Fibroblast of the conjunctiva (primary cell): ENCODE measurements at regions not wholly inside any gene's neighbourhood (a gene's known extent, or its start where the extent isn't known, plus 50 kb on each side); places are given as distances from the start of the nearest gene placed in this dataset.

ENCODE experiments used
- DNase-seq: peaks from one replicate; pipeline ENCODE4 v3.0.0-alpha.2; 2010; ENCODE audit warnings: low read depth

- DNase-seq: no peak
Measured at GRCh38 chr18:47595831-47596501, 334.5 kb downstream of the SMAD2 start.

DNA sequence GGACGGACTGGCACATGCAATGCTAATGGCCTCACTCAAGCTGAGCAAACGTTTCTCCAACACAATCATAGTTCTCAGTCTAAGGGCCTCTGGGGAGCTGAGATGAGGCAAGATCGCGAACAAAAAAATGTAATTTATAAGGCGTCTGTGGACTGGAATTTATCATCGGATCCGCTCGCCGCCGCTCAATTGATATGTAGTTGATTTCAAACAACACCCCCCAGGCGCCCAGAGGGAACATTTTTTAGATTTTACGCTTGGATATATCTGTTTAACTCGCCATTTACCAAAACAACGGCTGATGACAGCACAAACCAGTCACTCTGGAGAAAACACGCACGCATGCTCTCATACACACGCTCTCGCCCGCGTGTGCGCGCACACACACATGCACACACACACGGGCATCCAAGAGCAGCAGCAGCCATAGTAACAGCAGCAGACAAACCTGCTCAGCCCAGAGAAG lies 335.8 kb downstream of the SMAD2 start:
- DNase-seq: no peak

DNA sequence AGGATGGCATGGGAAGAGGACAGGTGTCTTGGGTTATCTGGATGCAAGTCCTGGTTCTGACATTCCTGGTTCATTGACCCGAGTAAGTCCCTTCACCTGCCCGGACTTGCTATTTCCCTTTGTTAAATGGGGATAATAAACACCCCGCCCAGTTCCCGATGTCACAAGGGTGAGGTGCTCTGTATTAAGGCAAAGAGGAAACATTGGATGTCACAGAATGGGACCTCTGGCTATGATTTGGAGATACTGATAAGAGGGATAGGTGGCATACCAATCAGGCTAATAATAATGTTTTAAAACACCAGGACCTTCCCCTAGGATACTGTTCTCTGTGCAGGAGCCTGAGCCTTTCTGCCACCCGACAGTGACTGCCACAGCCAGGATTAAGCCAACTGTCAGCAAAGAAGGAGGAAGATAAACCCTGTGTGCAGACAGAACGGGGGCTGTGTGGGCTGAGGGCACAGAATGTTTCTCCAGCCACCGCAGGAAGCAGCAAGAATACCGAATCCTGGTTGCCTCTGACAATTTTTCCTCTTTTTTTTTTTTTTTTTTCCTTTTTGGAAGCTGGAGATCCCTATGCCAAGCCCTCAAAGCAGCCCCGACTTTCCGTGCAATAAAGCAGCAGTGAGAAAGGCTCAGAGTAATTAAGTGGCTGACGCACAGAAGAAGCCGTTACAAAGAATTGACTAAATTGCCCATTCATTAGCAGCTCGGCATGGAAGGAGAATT lies 336.6 kb downstream of the SMAD2 start:
- DNase-seq: no peak

- no peak for DNase-seq
Measured at GRCh38 chr18:47591429-47591828, 339.0 kb downstream of the SMAD2 start.

- no peak for DNase-seq
Measured at GRCh38 chr18:47587587-47587986, 336.1 kb upstream of the SKOR2 start.

GRCh38 chr18:47586418-47587070 lies 335.1 kb upstream of the SKOR2 start:
- no peak for DNase-seq

DNA sequence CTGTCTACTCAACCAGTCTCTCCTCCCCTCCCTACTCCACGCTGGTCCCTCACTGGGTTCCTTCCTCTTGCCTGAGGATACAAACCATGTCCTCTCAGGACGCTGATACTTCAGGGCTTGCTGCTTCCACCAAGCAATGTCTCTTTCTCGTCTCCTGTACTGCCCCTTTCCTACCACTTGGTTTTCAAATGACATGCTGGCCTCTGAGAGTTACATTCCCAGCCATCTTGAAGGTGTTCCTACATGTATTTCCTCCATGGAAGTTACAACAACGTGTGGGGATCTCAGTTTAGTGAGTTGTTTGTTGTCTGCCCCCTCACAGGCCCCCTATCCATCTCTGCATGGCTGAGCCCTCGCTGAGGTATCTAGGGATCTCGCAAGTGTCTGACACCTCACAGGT lies 334.5 kb upstream of the SKOR2 start:
- DNase-seq: no peak

DNA sequence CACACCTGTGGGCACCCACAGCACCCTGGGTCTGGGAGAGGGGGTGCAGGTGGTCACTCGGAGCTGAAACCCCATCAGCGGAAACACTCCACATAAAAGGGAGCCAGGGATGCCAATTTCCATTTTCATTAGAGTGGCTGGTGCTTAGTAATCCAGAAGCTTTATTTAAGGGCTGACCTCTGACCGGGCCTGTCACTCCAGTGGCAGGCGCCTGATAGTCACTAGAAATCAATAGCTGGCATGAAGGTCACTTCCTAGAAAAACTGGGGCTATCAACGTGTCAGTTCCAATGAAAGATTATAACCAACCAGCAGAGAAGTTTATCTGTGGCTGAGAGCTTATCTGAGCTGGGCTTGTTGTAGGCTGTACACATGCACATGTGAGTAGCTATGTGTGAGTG lies 333.7 kb upstream of the SKOR2 start:
- no peak for DNase-seq

DNA sequence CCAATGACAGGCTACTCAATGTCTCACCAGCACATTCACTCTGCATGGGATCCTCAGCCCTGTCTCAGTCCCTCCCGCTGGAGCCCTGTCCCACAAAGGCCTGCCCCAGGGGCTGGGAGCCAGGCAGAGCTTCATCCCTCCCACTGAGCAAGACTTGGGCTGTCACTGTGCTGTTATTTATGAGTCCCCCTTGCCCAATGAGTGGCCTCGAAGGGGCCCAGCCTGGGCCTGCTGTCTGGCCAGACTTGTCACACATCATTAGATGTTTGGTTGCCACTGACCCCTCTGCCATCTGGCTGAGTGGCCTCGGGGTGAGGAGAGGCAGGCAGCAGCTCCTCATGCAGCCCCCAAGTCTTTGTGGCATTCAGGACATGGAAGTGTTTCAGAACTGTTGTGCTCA lies 330.6 kb upstream of the SKOR2 start:
- no peak for DNase-seq

DNA sequence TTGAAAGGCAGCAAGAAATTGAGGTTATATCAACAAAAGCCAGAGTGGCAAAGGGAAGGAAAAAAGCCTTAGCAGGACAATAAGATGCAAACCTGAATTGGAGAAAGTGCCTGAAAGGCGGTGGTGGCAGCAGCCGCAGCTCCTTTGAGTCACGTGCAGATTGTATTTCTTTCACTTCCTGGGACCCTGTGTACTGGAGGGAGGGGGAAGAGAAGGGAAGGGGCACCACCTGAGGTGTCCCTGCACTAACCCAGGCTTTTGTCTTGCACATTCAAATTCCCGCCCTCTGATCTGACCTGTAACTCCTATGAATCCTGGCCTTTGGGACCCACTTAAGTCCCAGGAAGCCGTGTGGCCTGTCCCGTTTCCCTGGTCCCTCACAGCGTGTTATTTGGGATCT lies 326.1 kb upstream of the SKOR2 start:
- DNase-seq: no peak

GRCh38 chr18:47574966-47575365 lies 323.5 kb upstream of the SKOR2 start:
- DNase-seq: no peak

DNA sequence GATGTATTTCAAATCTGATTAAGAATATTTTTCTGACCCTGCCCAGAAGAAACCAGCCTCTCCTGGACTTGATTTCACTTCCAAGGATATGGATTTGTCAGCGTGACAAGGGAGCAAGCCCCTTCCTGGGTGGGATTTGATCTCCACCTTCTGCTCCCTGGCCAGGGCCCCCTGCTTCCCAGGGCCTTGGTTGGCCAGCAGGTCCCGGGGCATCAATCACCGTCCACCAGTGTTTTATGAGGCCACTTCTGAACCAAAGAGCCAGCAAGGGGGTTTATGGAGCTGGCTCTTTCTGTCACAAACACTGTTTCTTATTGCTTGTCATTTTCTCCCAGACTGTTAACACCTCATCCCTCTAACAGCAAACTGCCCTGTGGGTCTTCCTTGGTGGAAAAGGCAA lies 320.5 kb upstream of the SKOR2 start:
- no peak for DNase-seq

DNA sequence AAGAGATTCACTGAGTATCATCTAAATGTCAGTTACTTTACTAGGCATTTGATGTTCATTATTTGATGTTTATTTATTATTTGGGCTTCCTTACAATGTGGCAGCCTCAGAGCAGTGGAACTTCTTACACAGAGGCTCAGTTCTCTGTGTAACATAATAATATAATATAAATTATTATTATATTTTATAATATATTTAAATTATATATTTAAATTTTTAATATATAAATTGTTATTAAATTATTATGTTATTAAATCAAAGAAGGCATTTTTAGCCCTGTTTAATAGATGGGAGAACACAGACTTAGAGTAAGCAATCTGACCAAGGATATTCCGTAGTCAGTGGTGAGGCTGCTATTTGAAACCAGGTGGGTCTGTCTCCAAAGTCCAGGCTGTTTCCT lies 315.3 kb upstream of the SKOR2 start:
- no peak for DNase-seq

- DNase-seq: no peak
Measured at GRCh38 chr18:47560723-47561715, 309.6 kb upstream of the SKOR2 start.

- no peak for DNase-seq
Measured at GRCh38 chr18:47558110-47558750, 306.8 kb upstream of the SKOR2 start.

GRCh38 chr18:47557160-47557559 lies 305.7 kb upstream of the SKOR2 start:
- DNase-seq: no peak

GRCh38 chr18:47552783-47553182 lies 301.3 kb upstream of the SKOR2 start:
- no peak for DNase-seq

DNA sequence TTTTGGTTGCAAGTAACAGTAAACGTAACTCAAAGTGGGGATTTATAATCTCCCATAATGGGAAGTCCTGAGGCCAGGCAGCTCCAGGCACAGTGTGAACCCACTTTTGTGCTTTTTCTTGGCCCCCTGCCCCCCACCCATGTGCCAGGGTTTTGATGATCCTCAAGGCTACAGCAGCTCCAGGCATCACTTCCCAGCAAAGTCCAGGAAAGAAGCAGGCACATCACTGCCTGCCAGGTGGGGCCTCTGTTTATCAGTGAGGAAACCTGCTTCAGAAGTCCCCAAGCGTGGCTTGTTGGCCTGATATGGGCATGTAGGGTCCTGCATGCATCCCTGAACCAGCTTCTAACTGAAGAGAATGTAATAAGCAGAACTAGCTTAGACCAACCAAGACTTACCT lies 299.2 kb upstream of the SKOR2 start:
- DNase-seq: no peak

- DNase-seq: no peak
Measured at GRCh38 chr18:47549021-47549540, 297.6 kb upstream of the SKOR2 start.

DNA sequence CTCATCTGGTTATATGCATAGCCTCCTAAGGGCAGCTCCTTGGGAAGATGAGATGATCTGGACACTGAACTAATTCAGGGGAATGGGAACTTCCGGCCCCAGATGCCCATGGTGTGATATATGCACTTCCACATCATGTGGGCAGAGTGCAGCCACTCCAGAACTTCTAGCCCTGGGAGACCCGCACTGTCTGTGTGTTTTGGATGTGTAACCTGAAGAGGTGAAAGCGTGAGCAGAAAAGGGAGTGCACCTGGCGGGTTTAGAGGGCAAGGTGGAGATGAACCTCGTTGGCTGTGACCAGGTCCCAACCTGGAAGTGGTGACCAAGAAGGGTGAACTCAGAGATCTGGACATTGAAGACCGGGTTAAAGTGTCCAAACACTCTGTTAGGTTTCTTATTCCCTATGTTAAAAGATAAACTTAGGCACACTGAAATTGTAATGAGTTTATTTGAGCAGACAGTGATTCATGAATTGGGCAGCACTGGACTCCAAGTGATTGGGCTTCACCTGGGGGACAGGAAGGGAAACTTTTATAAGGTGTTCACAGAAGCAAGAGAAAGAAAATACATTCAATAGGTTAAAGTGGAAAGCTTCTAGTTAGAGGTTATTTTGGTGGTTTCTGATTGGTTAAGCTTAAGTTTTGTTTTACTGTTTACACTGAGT lies 296.2 kb upstream of the SKOR2 start:
- DNase-seq: no peak

- no peak for DNase-seq
Measured at GRCh38 chr18:47545613-47546012, 294.2 kb upstream of the SKOR2 start.
